ENCODE measurements at regions not wholly inside any gene's neighbourhood (a gene's known extent, or its start where the extent isn't known, plus 50 kb on each side); places are given as distances from the start of the nearest gene placed in this dataset.
"Not testable (repeated sequence)": the region's sequence is repeated elsewhere in the genome, so short reads cannot be mapped to it uniquely, and the experiment has no call there.

GRCh38 chr10:35795131-35795824, 153.2 kb upstream of the FZD8 start:
- DNase-seq (ENCODE audit: low spot score): no peak

GRCh38 chr10:35794703-35795102, 152.6 kb upstream of the FZD8 start:
- DNase-seq (ENCODE audit: low spot score): no peak

- no peak for DNase-seq (ENCODE audit: low spot score)
Measured at GRCh38 chr10:35792291-35792690, 150.2 kb upstream of the FZD8 start.

- DNase-seq (ENCODE audit: low spot score): no peak
Measured at GRCh38 chr10:35789996-35790395, 147.9 kb upstream of the FZD8 start.

GRCh38 chr10:35784751-35785150, 142.7 kb upstream of the FZD8 start:
- no peak for DNase-seq (ENCODE audit: low spot score)

GRCh38 chr10:35783305-35783838, 141.3 kb upstream of the FZD8 start:
- no peak for DNase-seq (ENCODE audit: low spot score)

- no peak for DNase-seq (ENCODE audit: low spot score)
Measured at GRCh38 chr10:35781643-35782035, 139.5 kb upstream of the FZD8 start.

- DNase-seq (ENCODE audit: low spot score): no peak
Measured at GRCh38 chr10:35780970-35781642, 139.0 kb upstream of the FZD8 start.

GRCh38 chr10:35778306-35778705, 136.2 kb upstream of the FZD8 start:
- DNase-seq (ENCODE audit: low spot score): no peak

GRCh38 chr10:35776557-35776956, 134.5 kb upstream of the FZD8 start:
- not testable (repeated sequence) for DNase-seq (ENCODE audit: low spot score)

- DNase-seq (ENCODE audit: low spot score): no peak
Measured at GRCh38 chr10:35774109-35774508, 132.0 kb upstream of the FZD8 start.

GRCh38 chr10:35770817-35771355, 128.8 kb upstream of the FZD8 start:
- DNase-seq (ENCODE audit: low spot score): peak; percentile 82

GRCh38 chr10:35769795-35770194, 127.7 kb upstream of the FZD8 start:
- DNase-seq (ENCODE audit: low spot score): no peak

- DNase-seq (ENCODE audit: low spot score): no peak
Measured at GRCh38 chr10:35768731-35769130, 126.6 kb upstream of the FZD8 start.

- DNase-seq (ENCODE audit: low spot score): no peak
Measured at GRCh38 chr10:35768011-35768410, 125.9 kb upstream of the FZD8 start.

GRCh38 chr10:35765996-35766395, 123.9 kb upstream of the FZD8 start:
- no peak for DNase-seq (ENCODE audit: low spot score)

- DNase-seq (ENCODE audit: low spot score): peak; percentile 70
Measured at GRCh38 chr10:35765066-35765527, 123.0 kb upstream of the FZD8 start.

GRCh38 chr10:35762311-35763030, 120.4 kb upstream of the FZD8 start:
- no peak for DNase-seq (ENCODE audit: low spot score)

GRCh38 chr10:35758076-35758475, 116.0 kb upstream of the FZD8 start:
- no peak for DNase-seq (ENCODE audit: low spot score)

- DNase-seq (ENCODE audit: low spot score): no peak
Measured at GRCh38 chr10:35754519-35754918, 112.4 kb upstream of the FZD8 start.

GRCh38 chr10:35752469-35753461, 110.7 kb upstream of the FZD8 start:
- DNase-seq (ENCODE audit: low spot score): no peak
